ENCODE measurements at regions not wholly inside any gene's neighbourhood (a gene's known extent, or its start where the extent isn't known, plus 50 kb on each side); places are given as distances from the start of the nearest gene placed in this dataset.

GRCh38 chr13:31919971-31920726 is 111.4 kb upstream of the FRY start:
- Histone ChIP-seq H4K20me1 (ENCODE audit: control insufficient read depth, insufficient read depth, low read length, poor library complexity, severe bottlenecking) (no peaks in the 10 kb centered on the region), H3K4me1 (ENCODE audit: control insufficient read depth in 2 of 2, insufficient read depth in 2 of 2, low read length in 2 of 2) (peaks cover 0 to 6% of the 10 kb centered on the region in 2 donors), H3K9me3 (ENCODE audit: control extremely low read depth in 1 of 3, control insufficient read depth in 2 of 3, insufficient read depth in 1 of 3, low read length in 2 of 3) (no peaks in the 10 kb centered on the region), H3K4me3 (ENCODE audit: control extremely low read depth in 1 of 5, extremely low read depth in 1 of 5, insufficient read depth in 1 of 5, low read depth in 2 of 5, low read length in 4 of 5) (no peak overlapping the region), H3K36me3 (replicated peaks in 1 of 2; ENCODE audit: control extremely low read depth in 1 of 2, control insufficient read depth in 1 of 2, extremely low read depth in 1 of 2, insufficient read depth in 2 of 2, low read length in 1 of 2) (no peaks in the 10 kb centered on the region), H3K9ac (ENCODE audit: low read length) (no peak overlapping the region), H3K79me2 (ENCODE audit: control insufficient read depth, insufficient read depth, low read length) (no peaks in the 10 kb centered on the region), H3K27me3 (replicated peaks in 1 of 4; ENCODE audit: control extremely low read depth in 1 of 4, control insufficient read depth in 3 of 4, insufficient read depth in 4 of 4, low read length in 3 of 4) (no peaks in the 10 kb centered on the region), H3K27ac (ENCODE audit: low read length in 2 of 2) (no peak overlapping the region), H3K4me2 (replicated peaks; ENCODE audit: low read depth, low read length, poor library complexity, severe bottlenecking) (no peak overlapping the region), H2AFZ (ENCODE audit: insufficient read depth, low read depth, low read length, poor library complexity, severe bottlenecking) (no peak overlapping the region)
- ATAC-seq (ENCODE audit: low read depth): no peak
- no peaks in the 10 kb centered on the region for H3K27me3 Mint-ChIP-seq
- intact Hi-C loops (cut with micrococcal nuclease): loop anchor here (10.0 kb wide), 2 partner anchors 45 to 245 kb away; no protein-coding TSS in a partner anchor
- no peaks in the 10 kb centered on the region for H3K9me3 Mint-ChIP-seq (ENCODE audit: insufficient read depth)
- DNase-seq: no peak
- no peak overlapping the region for H3K4me3 Mint-ChIP-seq
- ChIA-PET POLR2A (interaction anchor here (0.6 kb wide), 1 partner anchor 47 kb away, joined by 9 read pairs; no protein-coding TSS in a partner anchor), CTCF (interaction anchor here (1.1 to 4.0 kb wide), 3 partner anchors 8 to 10 kb away, joined by 4 to 32 read pairs (median 5); no protein-coding TSS in a partner anchor)
- TF ChIP-seq, protein P1, sequence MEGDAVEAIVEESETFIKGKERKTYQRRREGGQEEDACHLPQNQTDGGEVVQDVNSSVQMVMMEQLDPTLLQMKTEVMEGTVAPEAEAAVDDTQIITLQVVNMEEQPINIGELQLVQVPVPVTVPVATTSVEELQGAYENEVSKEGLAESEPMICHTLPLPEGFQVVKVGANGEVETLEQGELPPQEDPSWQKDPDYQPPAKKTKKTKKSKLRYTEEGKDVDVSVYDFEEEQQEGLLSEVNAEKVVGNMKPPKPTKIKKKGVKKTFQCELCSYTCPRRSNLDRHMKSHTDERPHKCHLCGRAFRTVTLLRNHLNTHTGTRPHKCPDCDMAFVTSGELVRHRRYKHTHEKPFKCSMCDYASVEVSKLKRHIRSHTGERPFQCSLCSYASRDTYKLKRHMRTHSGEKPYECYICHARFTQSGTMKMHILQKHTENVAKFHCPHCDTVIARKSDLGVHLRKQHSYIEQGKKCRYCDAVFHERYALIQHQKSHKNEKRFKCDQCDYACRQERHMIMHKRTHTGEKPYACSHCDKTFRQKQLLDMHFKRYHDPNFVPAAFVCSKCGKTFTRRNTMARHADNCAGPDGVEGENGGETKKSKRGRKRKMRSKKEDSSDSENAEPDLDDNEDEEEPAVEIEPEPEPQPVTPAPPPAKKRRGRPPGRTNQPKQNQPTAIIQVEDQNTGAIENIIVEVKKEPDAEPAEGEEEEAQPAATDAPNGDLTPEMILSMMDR (IDR thresholded peaks at IDR 0.05): no peak
- no peak overlapping the region for H3K27ac Mint-ChIP-seq
- H3K4me1 Mint-ChIP-seq: peaks cover 8% of the 10 kb centered on the region
- WGBS (ENCODE audit: insufficient coverage): 0% methylated on average over 1 of the region's 4 CpGs

DNA sequence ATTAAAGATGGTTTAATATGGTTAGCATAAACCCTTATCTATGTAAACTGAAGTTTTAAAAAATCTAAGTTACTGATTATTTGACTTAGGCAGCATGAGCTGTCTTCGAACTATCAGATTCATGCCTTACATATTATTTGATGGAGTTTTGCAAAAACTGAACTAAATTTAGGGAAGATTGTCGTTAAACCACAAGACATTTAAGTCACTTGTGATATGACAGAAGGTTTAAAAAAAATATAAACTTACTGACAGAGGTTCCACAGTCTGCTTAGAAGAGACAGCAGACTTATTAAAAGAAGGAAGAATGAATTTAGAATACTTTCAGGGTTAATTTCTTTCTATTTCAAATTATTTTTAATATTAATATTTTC is 110.9 kb upstream of the FRY start:
- Histone ChIP-seq H4K20me1 (ENCODE audit: control insufficient read depth, insufficient read depth, low read length, poor library complexity, severe bottlenecking) (no peaks in the 10 kb centered on the region), H3K36me3 (replicated peaks in 1 of 2; ENCODE audit: control extremely low read depth in 1 of 2, control insufficient read depth in 1 of 2, extremely low read depth in 1 of 2, insufficient read depth in 2 of 2, low read length in 1 of 2) (no peaks in the 10 kb centered on the region), H3K4me2 (replicated peaks; ENCODE audit: low read depth, low read length, poor library complexity, severe bottlenecking) (no peak overlapping the region), H3K27me3 (replicated peaks in 1 of 4; ENCODE audit: control extremely low read depth in 1 of 4, control insufficient read depth in 3 of 4, insufficient read depth in 4 of 4, low read length in 3 of 4) (no peaks in the 10 kb centered on the region), H3K4me1 (ENCODE audit: control insufficient read depth in 2 of 2, insufficient read depth in 2 of 2, low read length in 2 of 2) (peaks cover 0 to 6% of the 10 kb centered on the region in 2 donors), H3K4me3 (ENCODE audit: control extremely low read depth in 1 of 5, extremely low read depth in 1 of 5, insufficient read depth in 1 of 5, low read depth in 2 of 5, low read length in 4 of 5) (no peak overlapping the region), H2AFZ (ENCODE audit: insufficient read depth, low read depth, low read length, poor library complexity, severe bottlenecking) (no peak overlapping the region), H3K9me3 (ENCODE audit: control extremely low read depth in 1 of 3, control insufficient read depth in 2 of 3, insufficient read depth in 1 of 3, low read length in 2 of 3) (no peaks in the 10 kb centered on the region), H3K79me2 (ENCODE audit: control insufficient read depth, insufficient read depth, low read length) (no peaks in the 10 kb centered on the region), H3K27ac (ENCODE audit: low read length in 2 of 2) (no peak overlapping the region), H3K9ac (ENCODE audit: low read length) (no peak overlapping the region)
- DNase-seq: no peak
- WGBS (ENCODE audit: insufficient coverage): no CpG with 5 or more reads among the region's 2 CpGs
- intact Hi-C loops (cut with micrococcal nuclease): no loop called here
- H3K27ac Mint-ChIP-seq: no peak overlapping the region
- no peaks in the 10 kb centered on the region for H3K27me3 Mint-ChIP-seq
- no peaks in the 10 kb centered on the region for H3K9me3 Mint-ChIP-seq (ENCODE audit: insufficient read depth)
- ChIA-PET CTCF (interaction anchor here (1.1 to 4.0 kb wide), 3 partner anchors 7 to 11 kb away, joined by 4 to 32 read pairs (median 5); no protein-coding TSS in a partner anchor), POLR2A (no interaction called here)
- no peak overlapping the region for H3K4me3 Mint-ChIP-seq
- ATAC-seq (ENCODE audit: low read depth): no peak
- peaks cover 8% of the 10 kb centered on the region for H3K4me1 Mint-ChIP-seq
- no peak for TF ChIP-seq EZH2 (IDR thresholded peaks at IDR 0.05; ENCODE audit: borderline replicate concordance, insufficient read depth, low read depth, low read length, poor library complexity, severe bottlenecking)

All from B cell (primary cell).